HG02763 (cell line): ENCODE measurements at regions not wholly inside any gene's neighbourhood (a gene's known extent, or its start where the extent isn't known, plus 50 kb on each side); places are given as distances from the start of the nearest gene placed in this dataset.

Experiments
- ATAC-seq: cut with Tn5 transposase; IDR thresholded peaks from one replicate; pipeline ENCODE4 v1.9.1; 2021; ENCODE audit warnings: mild to moderate bottlenecking, moderate library complexity; ENCODE audit not compliant: unreplicated experiment

GRCh38 chrX:45894864-45895645, 650.2 kb downstream of the ZNF674 start:
- no peak for ATAC-seq

- no peak for ATAC-seq
These were observed 655.8 kb downstream of the ZNF674 start for GRCh38 chrX:45889471-45889870.

- ATAC-seq: no peak
These were observed 656.7 kb downstream of the ZNF674 start for GRCh38 chrX:45888518-45888917.

- ATAC-seq: no peak
These were observed 659.3 kb downstream of the ZNF674 start for GRCh38 chrX:45885931-45886330.

GRCh38 chrX:45879512-45879911, 665.7 kb downstream of the ZNF674 start:
- no peak for ATAC-seq

GRCh38 chrX:45876206-45876605, 669.0 kb downstream of the ZNF674 start:
- ATAC-seq: no peak

GRCh38 chrX:45873781-45874180, 671.4 kb downstream of the ZNF674 start:
- no peak for ATAC-seq

GRCh38 chrX:45872480-45872879, 671.8 kb upstream of the DIPK2B start:
- no peak for ATAC-seq

GRCh38 chrX:45868425-45868824, 667.7 kb upstream of the DIPK2B start:
- ATAC-seq: no peak

- no peak for ATAC-seq
These were observed 662.1 kb upstream of the DIPK2B start for GRCh38 chrX:45862801-45863200.

- ATAC-seq: no peak
These were observed 659.8 kb upstream of the DIPK2B start for GRCh38 chrX:45860450-45860849.

GRCh38 chrX:45859407-45859806, 658.7 kb upstream of the DIPK2B start:
- ATAC-seq: no peak

GRCh38 chrX:45852884-45853283, 652.2 kb upstream of the DIPK2B start:
- no peak for ATAC-seq

- ATAC-seq: no peak
These were observed 650.8 kb upstream of the DIPK2B start for GRCh38 chrX:45851434-45851991.

GRCh38 chrX:45850775-45851433, 650.2 kb upstream of the DIPK2B start:
- no peak for ATAC-seq

GRCh38 chrX:45850197-45850774, 649.6 kb upstream of the DIPK2B start:
- ATAC-seq: no peak

GRCh38 chrX:45849261-45849862, 648.7 kb upstream of the DIPK2B start:
- no peak for ATAC-seq

GRCh38 chrX:45847961-45848360, 647.3 kb upstream of the DIPK2B start:
- no peak for ATAC-seq

GRCh38 chrX:45846328-45846727, 645.7 kb upstream of the DIPK2B start:
- ATAC-seq: no peak

- no peak for ATAC-seq
These were observed 644.5 kb upstream of the DIPK2B start for GRCh38 chrX:45845142-45845541.

GRCh38 chrX:45843518-45843917, 642.8 kb upstream of the DIPK2B start:
- no peak for ATAC-seq
